Activated T-cell treated with anti-CD3 and anti-CD28 coated beads for 4 hours (primary cell): ENCODE measurements at regions not wholly inside any gene's neighbourhood (a gene's known extent, or its start where the extent isn't known, plus 50 kb on each side); places are given as distances from the start of the nearest gene placed in this dataset.
"Not testable (repeated sequence)": the region's sequence is repeated elsewhere in the genome, so short reads cannot be mapped to it uniquely, and the experiment has no call there.

ENCODE experiments used
- DNase-seq: peaks from one replicate; pipeline ENCODE4 v3.0.0-alpha.2; 2020

- no peak for DNase-seq
Observed at GRCh38 chr13:76703621-76704288, 182.4 kb downstream of the KCTD12 start.

GRCh38 chr13:76703216-76703615 is 183.0 kb downstream of the KCTD12 start:
- no peak for DNase-seq

- DNase-seq, result no peak
Observed at GRCh38 chr13:76697288-76697687, 188.9 kb downstream of the KCTD12 start.

GRCh38 chr13:76696370-76696769 is 189.8 kb downstream of the KCTD12 start:
- DNase-seq, result no peak

- no peak for DNase-seq
Observed at GRCh38 chr13:76693086-76693485, 193.1 kb downstream of the KCTD12 start.

GRCh38 chr13:76692346-76692745 is 193.9 kb downstream of the KCTD12 start:
- DNase-seq, result no peak

- no peak for DNase-seq
Observed at GRCh38 chr13:76690611-76691010, 195.6 kb downstream of the KCTD12 start.

GRCh38 chr13:76687467-76687866 is 198.7 kb downstream of the KCTD12 start:
- no peak for DNase-seq

GRCh38 chr13:76685938-76686337 is 200.3 kb downstream of the KCTD12 start:
- DNase-seq, result no peak

- DNase-seq, result no peak
Observed at GRCh38 chr13:76684336-76684735, 201.9 kb downstream of the KCTD12 start.

- DNase-seq, result no peak
Observed at GRCh38 chr13:76683854-76684253, 202.4 kb downstream of the KCTD12 start.

- DNase-seq, result no peak
Observed at GRCh38 chr13:76683168-76683567, 203.0 kb downstream of the KCTD12 start.

GRCh38 chr13:76680112-76680511 is 206.1 kb downstream of the KCTD12 start:
- no peak for DNase-seq

- DNase-seq, result no peak
Observed at GRCh38 chr13:76677043-76677442, 209.2 kb downstream of the KCTD12 start.

GRCh38 chr13:76672420-76672819 is 213.8 kb downstream of the KCTD12 start:
- DNase-seq, result no peak

GRCh38 chr13:76668716-76669115 is 217.5 kb downstream of the KCTD12 start:
- no peak for DNase-seq

GRCh38 chr13:76668141-76668540 is 218.1 kb downstream of the KCTD12 start:
- DNase-seq, result no peak

- DNase-seq, result no peak
Observed at GRCh38 chr13:76667551-76667950, 218.7 kb downstream of the KCTD12 start.

GRCh38 chr13:76663592-76664335 is 222.4 kb downstream of the KCTD12 start:
- no peak for DNase-seq

GRCh38 chr13:76659074-76659473 is 227.1 kb downstream of the KCTD12 start:
- not testable (repeated sequence) for DNase-seq

GRCh38 chr13:76656500-76656899 is 229.7 kb downstream of the KCTD12 start:
- no peak for DNase-seq

- DNase-seq, result no peak
Observed at GRCh38 chr13:76656056-76656455, 230.1 kb downstream of the KCTD12 start.

- DNase-seq, result no peak
Observed at GRCh38 chr13:76654263-76654662, 231.9 kb downstream of the KCTD12 start.

GRCh38 chr13:76651286-76651685 is 234.9 kb downstream of the KCTD12 start:
- DNase-seq, result no peak

- DNase-seq, result no peak
Observed at GRCh38 chr13:76647550-76647949, 238.7 kb downstream of the KCTD12 start.
